B cell (primary cell): ENCODE measurements at regions not wholly inside any gene's neighbourhood (a gene's known extent, or its start where the extent isn't known, plus 50 kb on each side); places are given as distances from the start of the nearest gene placed in this dataset.

Source experiments
- CTCF ChIP-seq: fragments of 200-600 bp; IDR thresholded peaks from one replicate; pipeline ENCODE4 v1.8.0; 2022; ENCODE audit warnings: antibody characterized with exemption, mild to moderate bottlenecking
- EZH2 ChIP-seq: IDR thresholded peaks from 2 replicates; pipeline ENCODE4 v1.6.1; 2012; ENCODE audit warnings: borderline replicate concordance, low read depth, mild to moderate bottlenecking, moderate library complexity, low read length; ENCODE audit not compliant: insufficient read depth, poor library complexity, severe bottlenecking

- TF ChIP-seq CTCF = no peak
- no peak for TF ChIP-seq EZH2
Measured at GRCh38 chr1:232127190-232127589, 500.6 kb downstream of the DISC1 start.
